Stimulated activated naive CD8-positive, alpha-beta T cell treated with anti-CD3 and anti-CD28 coated beads, Interleukin-15, amount 100 ng/mL, for 72 hours (primary cell): ENCODE measurements at regions not wholly inside any gene's neighbourhood (a gene's known extent, or its start where the extent isn't known, plus 50 kb on each side); places are given as distances from the start of the nearest gene placed in this dataset.
"Not testable (repeated sequence)": the region's sequence is repeated elsewhere in the genome, so short reads cannot be mapped to it uniquely, and the experiment has no call there.

Experiments
- ATAC-seq: fragments of 150-1000 bp; cut with Tn5 transposase; 2 replicates; pipeline ENCODE4 v1.10.0; 2021; ENCODE audit warnings: mild to moderate bottlenecking, moderate library complexity
- DNase-seq, 2 donors: peaks; one replicate each; pipeline ENCODE4 v3.0.0; 2021 to 2022
- H3K27ac Mint-ChIP-seq, 2 donors: one replicate each; pipeline ENCODE4 v1.8.0; 2022; ENCODE audit warnings: mild to moderate bottlenecking in 2 of 2, mixed read lengths in 2 of 2, moderate library complexity in 2 of 2
- H3K27me3 Mint-ChIP-seq: one replicate; pipeline ENCODE4 v1.8.0; 2022; ENCODE audit warnings: mixed read lengths
- H3K4me1 Mint-ChIP-seq: one replicate; pipeline ENCODE4 v1.8.0; 2022; ENCODE audit warnings: mild to moderate bottlenecking, mixed read lengths
- H3K4me3 Mint-ChIP-seq, 2 donors: one replicate each; pipeline ENCODE4 v1.8.0; 2022; ENCODE audit warnings: mild to moderate bottlenecking in 2 of 2, mixed read lengths in 2 of 2, moderate library complexity in 1 of 2
- H3K9me3 Mint-ChIP-seq, 2 donors: one replicate each; pipeline ENCODE4 v1.8.0; 2022; ENCODE audit warnings: mixed read lengths in 2 of 2

- H3K9me3 Mint-ChIP-seq = peaks cover 10 to 21% of the 10 kb centered on the region in 2 donors
- ATAC-seq (no peak), DNase-seq (no peak)
- H3K27ac Mint-ChIP-seq = no peak overlapping the region
- H3K27me3 Mint-ChIP-seq = no peaks in the 10 kb centered on the region
- no peak overlapping the region for H3K4me3 Mint-ChIP-seq
- no peaks in the 10 kb centered on the region for H3K4me1 Mint-ChIP-seq
Measured at GRCh38 chr4:64095398-64095797, 313.9 kb downstream of the TECRL start.

- no peak for DNase-seq
- no peaks in the 10 kb centered on the region for H3K4me1 Mint-ChIP-seq
- H3K27ac Mint-ChIP-seq = no peak overlapping the region
- H3K27me3 Mint-ChIP-seq = no peaks in the 10 kb centered on the region
- ATAC-seq = no peak
- H3K9me3 Mint-ChIP-seq = peaks cover 0 to 4% of the 10 kb centered on the region in 2 donors
- H3K4me3 Mint-ChIP-seq = no peak overlapping the region
Measured at GRCh38 chr4:64079316-64079715, 329.9 kb downstream of the TECRL start.

- Mint-ChIP-seq H3K4me3 (no peak overlapping the region), H3K4me1 (no peaks in the 10 kb centered on the region), H3K27ac (no peak overlapping the region), H3K9me3 (peaks cover 7 to 16% of the 10 kb centered on the region in 2 donors), H3K27me3 (no peaks in the 10 kb centered on the region)
- DNase-seq (no peak), ATAC-seq (no peak)
Measured at GRCh38 chr4:64068096-64068495, 341.2 kb downstream of the TECRL start.

GRCh38 chr4:64062991-64063390, 346.3 kb downstream of the TECRL start:
- Mint-ChIP-seq H3K27ac (no peak overlapping the region), H3K4me1 (no peaks in the 10 kb centered on the region), H3K27me3 (no peaks in the 10 kb centered on the region), H3K4me3 (no peak overlapping the region), H3K9me3 (peaks cover 0 to 11% of the 10 kb centered on the region in 2 donors)
- no peak for ATAC-seq
- no peak for DNase-seq

- ATAC-seq, DNase-seq, H3K4me3 Mint-ChIP-seq, H3K27ac Mint-ChIP-seq, H3K4me1 Mint-ChIP-seq, H3K27me3 Mint-ChIP-seq, H3K9me3 Mint-ChIP-seq: not testable (repeated sequence)
Measured at GRCh38 chr4:64037033-64037432, 372.2 kb downstream of the TECRL start.

GRCh38 chr4:64022560-64022959, 386.7 kb downstream of the TECRL start:
- ATAC-seq (no peak), DNase-seq (no peak)
- Mint-ChIP-seq H3K4me1 (no peaks in the 10 kb centered on the region), H3K4me3 (no peak overlapping the region), H3K27me3 (no peaks in the 10 kb centered on the region), H3K27ac (no peak overlapping the region), H3K9me3 (peaks cover 20 to 29% of the 10 kb centered on the region in 2 donors)

GRCh38 chr4:64016893-64017292, 392.4 kb downstream of the TECRL start:
- H3K27ac Mint-ChIP-seq = no peak overlapping the region
- H3K4me3 Mint-ChIP-seq = no peak overlapping the region
- ATAC-seq (no peak), DNase-seq (no peak)
- H3K27me3 Mint-ChIP-seq = no peaks in the 10 kb centered on the region
- H3K9me3 Mint-ChIP-seq = peaks cover 5 to 8% of the 10 kb centered on the region in 2 donors
- no peaks in the 10 kb centered on the region for H3K4me1 Mint-ChIP-seq

- Mint-ChIP-seq H3K9me3 (peaks cover 0 to 8% of the 10 kb centered on the region in 2 donors), H3K27me3 (no peaks in the 10 kb centered on the region), H3K27ac (no peak overlapping the region), H3K4me3 (no peak overlapping the region), H3K4me1 (no peaks in the 10 kb centered on the region)
- ATAC-seq = no peak
- DNase-seq = no peak
Measured at GRCh38 chr4:64014647-64015046, 394.6 kb downstream of the TECRL start.

GRCh38 chr4:64001229-64001898, 407.9 kb downstream of the TECRL start:
- Mint-ChIP-seq H3K27me3 (no peaks in the 10 kb centered on the region), H3K4me3 (no peak overlapping the region), H3K9me3 (peaks cover 14 to 17% of the 10 kb centered on the region in 2 donors), H3K4me1 (no peaks in the 10 kb centered on the region), H3K27ac (peak overlapping the region in 1 of 2 donors; percentile 40)
- no peak for ATAC-seq
- DNase-seq = no peak

- peaks cover 17 to 22% of the 10 kb centered on the region in 2 donors for H3K9me3 Mint-ChIP-seq
- no peaks in the 10 kb centered on the region for H3K4me1 Mint-ChIP-seq
- no peaks in the 10 kb centered on the region for H3K27me3 Mint-ChIP-seq
- H3K4me3 Mint-ChIP-seq = no peak overlapping the region
- ATAC-seq (no peak), DNase-seq (no peak)
- no peak overlapping the region for H3K27ac Mint-ChIP-seq
Measured at GRCh38 chr4:64000241-64000640, 409.0 kb downstream of the TECRL start.

- DNase-seq (no peak), ATAC-seq (no peak)
- Mint-ChIP-seq H3K27me3 (no peaks in the 10 kb centered on the region), H3K4me1 (no peaks in the 10 kb centered on the region), H3K9me3 (peaks cover 8 to 31% of the 10 kb centered on the region in 2 donors), H3K4me3 (no peak overlapping the region), H3K27ac (no peak overlapping the region)
Measured at GRCh38 chr4:63986253-63986652, 423.0 kb downstream of the TECRL start.

- Mint-ChIP-seq H3K4me3 (no peak overlapping the region), H3K27ac (no peak overlapping the region), H3K4me1 (no peaks in the 10 kb centered on the region), H3K9me3 (peaks cover 4 to 15% of the 10 kb centered on the region in 2 donors), H3K27me3 (no peaks in the 10 kb centered on the region)
- ATAC-seq (no peak), DNase-seq (no peak)
Measured at GRCh38 chr4:63983224-63983623, 426.0 kb downstream of the TECRL start.

- DNase-seq = no peak
- peaks cover 7% of the 10 kb centered on the region in 2 donors for H3K9me3 Mint-ChIP-seq
- H3K27me3 Mint-ChIP-seq = no peaks in the 10 kb centered on the region
- H3K4me3 Mint-ChIP-seq = no peak overlapping the region
- no peak overlapping the region for H3K27ac Mint-ChIP-seq
- H3K4me1 Mint-ChIP-seq = no peaks in the 10 kb centered on the region
- no peak for ATAC-seq
Measured at GRCh38 chr4:63965875-63966274, 443.4 kb downstream of the TECRL start.

- not testable (repeated sequence) for ATAC-seq, H3K27me3 Mint-ChIP-seq, H3K4me1 Mint-ChIP-seq, H3K4me3 Mint-ChIP-seq, H3K9me3 Mint-ChIP-seq, H3K27ac Mint-ChIP-seq, DNase-seq
Measured at GRCh38 chr4:63942706-63943286, 466.5 kb downstream of the TECRL start.

GRCh38 chr4:63937961-63938360, 471.3 kb downstream of the TECRL start:
- no peak for DNase-seq
- Mint-ChIP-seq H3K9me3 (peaks cover 0 to 4% of the 10 kb centered on the region in 2 donors), H3K4me1 (no peaks in the 10 kb centered on the region), H3K27ac (no peak overlapping the region), H3K27me3 (no peaks in the 10 kb centered on the region), H3K4me3 (no peak overlapping the region)
- no peak for ATAC-seq

- DNase-seq (no peak), ATAC-seq (no peak)
- H3K4me1 Mint-ChIP-seq = no peaks in the 10 kb centered on the region
- H3K9me3 Mint-ChIP-seq = no peaks in the 10 kb centered on the region
- no peaks in the 10 kb centered on the region for H3K27me3 Mint-ChIP-seq
- no peak overlapping the region for H3K27ac Mint-ChIP-seq
- H3K4me3 Mint-ChIP-seq = no peak overlapping the region
Measured at GRCh38 chr4:63922146-63922545, 487.1 kb downstream of the TECRL start.

- no peaks in the 10 kb centered on the region for H3K4me1 Mint-ChIP-seq
- H3K27me3 Mint-ChIP-seq = no peaks in the 10 kb centered on the region
- H3K27ac Mint-ChIP-seq = no peak overlapping the region
- DNase-seq = no peak
- H3K9me3 Mint-ChIP-seq = no peaks in the 10 kb centered on the region
- no peak for ATAC-seq
- no peak overlapping the region for H3K4me3 Mint-ChIP-seq
Measured at GRCh38 chr4:63921561-63921960, 487.7 kb downstream of the TECRL start.
